ENCODE measurements at regions not wholly inside any gene's neighbourhood (a gene's known extent, or its start where the extent isn't known, plus 50 kb on each side); places are given as distances from the start of the nearest gene placed in this dataset.
A peak's percentile ranks its signal among the peaks of the same experiment; 100 is the strongest.

- Histone ChIP-seq H4K91ac (ENCODE audit: insufficient read length, low read depth, low read length) (no peak overlapping the region), H3K79me1 (ENCODE audit: insufficient read depth, low read depth, low read length, poor library complexity, severe bottlenecking) (no peaks in the 10 kb centered on the region), H3K79me2 (ENCODE audit: insufficient read depth, low read length) (no peaks in the 10 kb centered on the region), H4K5ac (ENCODE audit: insufficient read length, low read depth, low read length) (no peak overlapping the region), H4K20me1 (ENCODE audit: control insufficient read depth, insufficient read depth, insufficient read length) (no peaks in the 10 kb centered on the region), H3T11ph (ENCODE audit: low read length) (no peak overlapping the region), H3K23me2 (ENCODE audit: insufficient read length, low read depth, low read length, poor library complexity, severe bottlenecking) (no peaks in the 10 kb centered on the region), H3K27ac (ENCODE audit: insufficient read length, low read depth, low read length) (no peak overlapping the region), H2BK12ac (ENCODE audit: insufficient read length, low read depth, low read length) (no peak overlapping the region), H3K18ac (ENCODE audit: insufficient read length, low read depth, low read length) (no peak overlapping the region), H3K9me3 (ENCODE audit: control insufficient read depth, low read depth, low read length) (peaks cover 87% of the 10 kb centered on the region), H3K4me2 (ENCODE audit: insufficient read depth, insufficient read length, low read length) (no peak overlapping the region), H3K27me3 (ENCODE audit: insufficient read depth, low read length) (no peaks in the 10 kb centered on the region), H2BK120ac (ENCODE audit: low read depth, low read length, poor library complexity, severe bottlenecking) (no peak overlapping the region), H2AK5ac (ENCODE audit: insufficient read length, low read length) (no peak overlapping the region), H3K4ac (ENCODE audit: low read depth, low read length) (no peak overlapping the region), H3K4me1 (ENCODE audit: insufficient read depth, low read length) (no peaks in the 10 kb centered on the region), H2AFZ (ENCODE audit: low read length) (no peak overlapping the region), H3K9ac (ENCODE audit: extremely low read depth, insufficient read length, low read length) (no peak overlapping the region), H3K14ac (ENCODE audit: insufficient read depth, low read length) (no peak overlapping the region), H4K8ac (replicated peaks; ENCODE audit: insufficient read length, low read depth, low read length) (no peak overlapping the region), H2BK5ac (ENCODE audit: insufficient read length, low read length) (no peak overlapping the region), H3K23ac (ENCODE audit: insufficient read length, low read depth, low read length) (no peak overlapping the region), H2BK15ac (ENCODE audit: low read depth, low read length) (no peak overlapping the region), H2BK20ac (ENCODE audit: low read depth, low read length, poor library complexity, severe bottlenecking) (no peak overlapping the region), H3K56ac (ENCODE audit: insufficient read length, low read depth, low read length) (no peak overlapping the region)
- Mint-ChIP-seq H3K4me1 (no peaks in the 10 kb centered on the region), H3K27ac (no peak overlapping the region), H3K27me3 (ENCODE audit: low read depth) (no peaks in the 10 kb centered on the region; the same call in none of the 2 replicates), H3K36me3 (ENCODE audit: insufficient read depth in 1 of 3, low read depth in 3 of 3) (peaks cover 0 to 29% (median 4%) of the 10 kb centered on the region in 3 experiments; a peak in 3 of 7 replicates), H3K9me3 (peaks cover 87 to 93% of the 10 kb centered on the region in 2 experiments), H3K4me3 (no peak overlapping the region)
- no CpG with 5 or more reads among the region's 7 CpGs for WGBS (ENCODE audit: extremely low coverage, insufficient read length, low lambda C conversion rate)
- DNase-seq = peak; percentile 50
- no peak for TF ChIP-seq CTCF (conservative IDR thresholded peaks at IDR 0.05)
Observed at GRCh38 chr20:56187534-56188165, 60.9 kb upstream of the MC3R start.

Data from H9 (cell line).